ENCODE measurements at regions not wholly inside any gene's neighbourhood (a gene's known extent, or its start where the extent isn't known, plus 50 kb on each side); places are given as distances from the start of the nearest gene placed in this dataset.

DNA sequence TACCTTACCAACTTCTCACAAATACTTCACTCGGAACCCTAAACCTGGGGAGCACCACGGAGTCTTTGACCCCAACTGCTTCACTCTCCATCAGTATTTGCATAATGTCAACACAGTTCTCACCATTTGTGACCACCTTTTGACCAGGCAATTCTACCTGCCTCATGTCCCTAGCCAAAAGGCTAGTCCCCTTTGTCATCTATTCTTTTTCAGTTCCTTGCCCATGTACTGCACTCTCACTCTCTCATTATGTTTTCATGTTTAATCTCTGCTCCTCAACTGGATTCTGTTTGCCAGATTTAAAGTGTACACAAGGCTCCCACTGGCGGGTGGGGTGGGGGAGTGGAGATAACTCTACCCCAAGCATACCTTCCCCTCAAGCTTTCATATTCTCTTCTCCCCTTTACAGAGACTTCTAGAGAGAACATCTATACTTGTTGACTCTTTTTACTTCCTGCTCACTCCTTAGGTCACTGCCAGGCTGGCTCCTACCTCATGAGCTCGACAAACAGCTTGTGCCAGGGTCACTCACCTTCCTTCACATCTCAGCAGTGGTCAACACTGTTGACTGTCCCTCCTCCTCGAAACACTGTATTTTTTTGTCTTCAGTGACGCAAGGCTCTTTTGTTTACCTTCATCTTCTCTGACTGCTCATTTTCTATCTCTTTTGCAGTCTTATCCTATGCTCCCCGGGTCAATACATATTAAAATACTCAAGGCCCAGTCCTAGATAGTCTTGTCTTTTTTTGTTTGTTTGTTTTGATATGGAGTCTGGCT lies 88.7 kb upstream of the MAP4K3 start:
- TF ChIP-seq, protein P1, sequence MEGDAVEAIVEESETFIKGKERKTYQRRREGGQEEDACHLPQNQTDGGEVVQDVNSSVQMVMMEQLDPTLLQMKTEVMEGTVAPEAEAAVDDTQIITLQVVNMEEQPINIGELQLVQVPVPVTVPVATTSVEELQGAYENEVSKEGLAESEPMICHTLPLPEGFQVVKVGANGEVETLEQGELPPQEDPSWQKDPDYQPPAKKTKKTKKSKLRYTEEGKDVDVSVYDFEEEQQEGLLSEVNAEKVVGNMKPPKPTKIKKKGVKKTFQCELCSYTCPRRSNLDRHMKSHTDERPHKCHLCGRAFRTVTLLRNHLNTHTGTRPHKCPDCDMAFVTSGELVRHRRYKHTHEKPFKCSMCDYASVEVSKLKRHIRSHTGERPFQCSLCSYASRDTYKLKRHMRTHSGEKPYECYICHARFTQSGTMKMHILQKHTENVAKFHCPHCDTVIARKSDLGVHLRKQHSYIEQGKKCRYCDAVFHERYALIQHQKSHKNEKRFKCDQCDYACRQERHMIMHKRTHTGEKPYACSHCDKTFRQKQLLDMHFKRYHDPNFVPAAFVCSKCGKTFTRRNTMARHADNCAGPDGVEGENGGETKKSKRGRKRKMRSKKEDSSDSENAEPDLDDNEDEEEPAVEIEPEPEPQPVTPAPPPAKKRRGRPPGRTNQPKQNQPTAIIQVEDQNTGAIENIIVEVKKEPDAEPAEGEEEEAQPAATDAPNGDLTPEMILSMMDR (conservative IDR thresholded peaks at IDR 0.05; ENCODE audit: low read length) = no peak
- no peak overlapping the region for H3K4me3 ChIP-seq (ENCODE audit: low read length)
- no peak for DNase-seq (ENCODE audit: low read depth)

- TF ChIP-seq, protein P1 (conservative IDR thresholded peaks at IDR 0.05; ENCODE audit: low read length) = no peak
- no peak overlapping the region for H3K4me3 ChIP-seq (ENCODE audit: low read length)
- DNase-seq (ENCODE audit: low read depth) = no peak
Measured at GRCh38 chr2:39528701-39529100, 91.6 kb upstream of the MAP4K3 start.

DNA sequence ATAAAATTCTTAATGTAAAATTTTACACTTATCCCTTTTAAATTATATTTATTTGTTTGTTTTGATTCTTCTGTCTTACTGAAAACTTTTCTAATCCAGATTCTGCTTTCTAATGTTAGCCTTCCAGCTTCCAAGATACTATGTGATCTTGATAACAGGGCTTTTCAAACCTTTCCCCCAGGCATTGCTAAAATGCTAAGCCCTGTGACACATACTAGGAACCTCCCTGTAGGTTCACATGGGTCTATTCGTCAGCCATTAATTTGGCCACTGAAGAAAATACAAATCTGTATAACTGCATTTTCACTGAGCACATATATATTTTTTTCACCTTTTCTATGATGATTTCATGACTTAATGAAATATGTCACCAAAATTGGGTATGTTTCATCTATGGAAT lies 92.8 kb upstream of the MAP4K3 start:
- TF ChIP-seq, protein P1 (conservative IDR thresholded peaks at IDR 0.05; ENCODE audit: low read length) = no peak
- H3K4me3 ChIP-seq (ENCODE audit: low read length) = no peak overlapping the region
- no peak for DNase-seq (ENCODE audit: low read depth)

DNA sequence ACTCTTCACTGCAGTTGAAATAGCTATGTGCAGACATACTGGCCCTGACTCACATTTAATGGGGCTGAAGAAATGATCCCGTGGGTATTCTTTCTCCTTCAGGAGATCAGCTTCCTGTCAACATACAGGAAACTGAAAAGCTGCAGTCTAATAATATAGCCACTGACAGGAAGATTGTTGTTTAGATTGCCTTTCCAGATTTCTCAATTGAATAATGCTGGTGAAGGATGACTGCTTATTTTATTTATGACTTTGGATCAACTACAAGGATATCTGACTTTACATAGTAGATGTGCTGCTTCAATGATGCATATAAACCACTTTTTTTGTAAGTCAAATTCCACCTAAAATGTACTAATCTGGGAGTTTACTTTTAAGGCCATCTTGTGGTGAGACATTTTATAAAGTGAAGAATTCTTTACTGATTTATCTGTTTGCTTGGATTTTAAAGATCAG lies 93.4 kb upstream of the MAP4K3 start:
- peak; percentile 78 for DNase-seq (ENCODE audit: low read depth)
- H3K4me3 ChIP-seq (ENCODE audit: low read length) = no peak overlapping the region
- TF ChIP-seq, protein P1 (conservative IDR thresholded peaks at IDR 0.05; ENCODE audit: low read length) = peak; percentile 25

- DNase-seq (ENCODE audit: low read depth) = no peak
- TF ChIP-seq, protein P1 (conservative IDR thresholded peaks at IDR 0.05; ENCODE audit: low read length) = no peak
- no peak overlapping the region for H3K4me3 ChIP-seq (ENCODE audit: low read length)
Measured at GRCh38 chr2:39531220-39531777, 94.2 kb upstream of the MAP4K3 start.

- TF ChIP-seq, protein P1 (conservative IDR thresholded peaks at IDR 0.05; ENCODE audit: low read length) = no peak
- H3K4me3 ChIP-seq (ENCODE audit: low read length) = no peak overlapping the region
- no peak for DNase-seq (ENCODE audit: low read depth)
Measured at GRCh38 chr2:39532933-39533332, 95.8 kb upstream of the MAP4K3 start.
